Neural cell (in vitro differentiated cells): ENCODE measurements at regions not wholly inside any gene's neighbourhood (a gene's known extent, or its start where the extent isn't known, plus 50 kb on each side); places are given as distances from the start of the nearest gene placed in this dataset.

Experiments
- EP300 ChIP-seq: fragments of 450-650 bp; conservative IDR thresholded peaks from 2 replicates; pipeline ENCODE4 v1.6.1; 2014; ENCODE audit warnings: antibody characterized with exemption, mild to moderate bottlenecking, moderate library complexity; ENCODE audit not compliant: poor library complexity, severe bottlenecking
- MXI1 ChIP-seq: fragments of 450-650 bp; conservative IDR thresholded peaks from 2 replicates; pipeline ENCODE4 v1.6.1; 2014; ENCODE audit warnings: antibody characterized with exemption, mild to moderate bottlenecking; ENCODE audit not compliant: poor library complexity, severe bottlenecking
- POLR2AphosphoS5 ChIP-seq: IDR thresholded peaks from 2 replicates; pipeline ENCODE4 v1.6.1; 2012
- RAD21 ChIP-seq: fragments of 450-650 bp; conservative IDR thresholded peaks from 2 replicates; pipeline ENCODE4 v1.6.1; 2014; ENCODE audit warnings: antibody characterized with exemption, mild to moderate bottlenecking, moderate library complexity
- TAF1 ChIP-seq: IDR thresholded peaks from 2 replicates; pipeline ENCODE4 v1.6.1; 2012; ENCODE audit warnings: low read depth
- TF ChIP-seq, protein P1 (sequence below): fragments of 450-650 bp; IDR thresholded peaks from 2 replicates; pipeline ENCODE4 v1.5.1; 2014; ENCODE audit warnings: antibody characterized with exemption, mild to moderate bottlenecking, moderate library complexity; ENCODE audit not compliant: poor library complexity, severe bottlenecking

DNA sequence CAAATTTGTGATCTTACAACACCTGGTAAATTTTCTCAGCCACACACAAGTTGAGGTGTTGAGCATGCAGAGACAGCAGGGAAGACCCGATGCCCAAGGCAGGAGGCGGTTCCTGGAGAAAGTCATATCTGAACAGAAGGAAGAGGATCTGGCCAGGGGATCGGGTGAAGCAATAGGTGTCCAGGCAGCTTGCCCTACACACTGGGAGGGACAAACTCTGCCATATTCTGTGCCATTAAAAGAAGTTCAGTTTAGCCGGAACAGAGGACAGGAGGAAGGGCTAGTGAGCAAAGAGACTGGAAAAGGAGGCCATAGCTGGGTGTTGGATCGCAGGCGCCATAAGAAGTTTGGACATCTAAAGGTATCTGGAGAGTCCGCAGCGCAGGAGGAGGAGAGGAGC, 76.5 kb downstream of the TMPRSS5 start:
- TF ChIP-seq TAF1: no peak
- TF ChIP-seq, protein P1, sequence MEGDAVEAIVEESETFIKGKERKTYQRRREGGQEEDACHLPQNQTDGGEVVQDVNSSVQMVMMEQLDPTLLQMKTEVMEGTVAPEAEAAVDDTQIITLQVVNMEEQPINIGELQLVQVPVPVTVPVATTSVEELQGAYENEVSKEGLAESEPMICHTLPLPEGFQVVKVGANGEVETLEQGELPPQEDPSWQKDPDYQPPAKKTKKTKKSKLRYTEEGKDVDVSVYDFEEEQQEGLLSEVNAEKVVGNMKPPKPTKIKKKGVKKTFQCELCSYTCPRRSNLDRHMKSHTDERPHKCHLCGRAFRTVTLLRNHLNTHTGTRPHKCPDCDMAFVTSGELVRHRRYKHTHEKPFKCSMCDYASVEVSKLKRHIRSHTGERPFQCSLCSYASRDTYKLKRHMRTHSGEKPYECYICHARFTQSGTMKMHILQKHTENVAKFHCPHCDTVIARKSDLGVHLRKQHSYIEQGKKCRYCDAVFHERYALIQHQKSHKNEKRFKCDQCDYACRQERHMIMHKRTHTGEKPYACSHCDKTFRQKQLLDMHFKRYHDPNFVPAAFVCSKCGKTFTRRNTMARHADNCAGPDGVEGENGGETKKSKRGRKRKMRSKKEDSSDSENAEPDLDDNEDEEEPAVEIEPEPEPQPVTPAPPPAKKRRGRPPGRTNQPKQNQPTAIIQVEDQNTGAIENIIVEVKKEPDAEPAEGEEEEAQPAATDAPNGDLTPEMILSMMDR: no peak
- no peak for TF ChIP-seq EP300
- TF ChIP-seq POLR2AphosphoS5: no peak
- no peak for TF ChIP-seq RAD21
- TF ChIP-seq MXI1: no peak
